COLO668 (cell line): ENCODE measurements at regions not wholly inside any gene's neighbourhood (a gene's known extent, or its start where the extent isn't known, plus 50 kb on each side); places are given as distances from the start of the nearest gene placed in this dataset.

Experiments used
- DNase-seq: peaks from one replicate; lab custom pipeline; 2025; ENCODE audit not compliant: unreplicated experiment; lab: John Stamatoyannopoulos, UW

- DNase-seq, result no peak
Measured at GRCh38 chr22:48652796-48653195, 1174.9 kb downstream of the BRD1 start.

DNA sequence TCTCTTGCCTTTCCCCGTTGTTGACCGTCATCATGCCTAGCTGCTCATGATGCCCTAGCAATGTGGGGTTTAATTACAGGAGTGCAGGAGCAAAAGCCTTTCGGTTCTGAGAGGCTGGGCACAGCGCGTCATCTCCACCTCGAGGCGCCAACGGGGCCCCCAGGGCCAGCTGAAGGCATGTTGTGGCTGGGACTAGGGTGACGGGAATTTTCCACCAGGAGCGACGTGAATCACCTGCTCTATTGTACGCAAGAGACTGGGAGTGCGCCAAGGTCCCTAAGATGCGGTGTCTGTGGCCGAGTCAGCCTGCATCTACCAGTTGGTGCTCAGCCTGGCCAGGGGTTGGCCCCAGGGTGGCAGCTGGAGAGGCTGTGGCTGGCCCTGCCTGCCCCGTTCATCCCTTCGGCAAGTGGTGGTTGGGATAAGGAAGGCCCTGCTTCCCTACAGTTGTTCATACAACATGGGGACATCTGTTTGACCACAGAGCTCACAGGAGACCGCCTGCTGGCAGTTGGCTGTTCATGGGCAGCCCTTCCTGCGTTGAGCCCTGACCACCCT is 1175.6 kb downstream of the BRD1 start:
- DNase-seq, result peak; percentile 80

DNA sequence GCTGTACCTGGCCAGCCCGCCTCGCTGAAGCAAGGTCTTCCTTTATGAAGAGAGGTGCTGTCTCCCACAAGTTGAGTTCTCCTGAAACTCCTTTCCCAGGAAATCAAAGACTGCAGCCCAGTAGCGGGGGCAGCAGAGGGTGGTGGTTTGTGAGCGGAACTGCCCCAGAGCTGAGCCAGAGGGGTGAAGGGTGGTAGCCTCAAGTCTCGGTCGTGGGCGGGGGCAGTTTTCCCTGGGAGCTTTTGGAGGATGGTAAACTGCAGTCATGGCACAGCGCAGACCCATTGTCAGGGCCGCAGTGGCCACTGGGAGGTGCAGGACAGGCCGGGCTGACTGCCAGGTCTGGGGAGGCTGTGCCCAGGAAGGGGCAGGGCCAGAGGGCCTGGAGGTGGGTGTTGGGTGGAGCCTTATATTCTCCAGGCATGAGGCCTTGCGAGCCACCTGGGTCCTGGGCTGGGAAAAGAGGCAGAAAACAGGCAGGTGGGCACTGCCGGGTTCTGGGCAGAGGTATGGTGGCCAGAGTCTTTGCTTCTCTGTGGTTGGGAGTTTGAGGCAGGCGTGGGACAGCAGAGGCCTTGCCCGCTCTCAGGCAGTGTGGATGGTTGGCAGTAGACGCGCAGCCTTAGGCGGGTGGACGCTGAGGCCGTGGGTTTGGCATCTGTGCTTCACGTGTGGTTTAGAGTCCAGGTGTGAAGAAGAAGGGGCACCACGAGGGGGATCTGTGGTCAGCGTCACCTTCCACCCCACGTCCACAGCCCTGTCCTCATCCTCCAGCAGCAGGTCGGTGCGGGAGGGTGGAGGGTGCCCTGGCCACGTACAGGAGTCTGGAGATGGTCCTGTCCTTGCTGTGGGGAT is 1176.4 kb downstream of the BRD1 start:
- DNase-seq, result no peak

DNA sequence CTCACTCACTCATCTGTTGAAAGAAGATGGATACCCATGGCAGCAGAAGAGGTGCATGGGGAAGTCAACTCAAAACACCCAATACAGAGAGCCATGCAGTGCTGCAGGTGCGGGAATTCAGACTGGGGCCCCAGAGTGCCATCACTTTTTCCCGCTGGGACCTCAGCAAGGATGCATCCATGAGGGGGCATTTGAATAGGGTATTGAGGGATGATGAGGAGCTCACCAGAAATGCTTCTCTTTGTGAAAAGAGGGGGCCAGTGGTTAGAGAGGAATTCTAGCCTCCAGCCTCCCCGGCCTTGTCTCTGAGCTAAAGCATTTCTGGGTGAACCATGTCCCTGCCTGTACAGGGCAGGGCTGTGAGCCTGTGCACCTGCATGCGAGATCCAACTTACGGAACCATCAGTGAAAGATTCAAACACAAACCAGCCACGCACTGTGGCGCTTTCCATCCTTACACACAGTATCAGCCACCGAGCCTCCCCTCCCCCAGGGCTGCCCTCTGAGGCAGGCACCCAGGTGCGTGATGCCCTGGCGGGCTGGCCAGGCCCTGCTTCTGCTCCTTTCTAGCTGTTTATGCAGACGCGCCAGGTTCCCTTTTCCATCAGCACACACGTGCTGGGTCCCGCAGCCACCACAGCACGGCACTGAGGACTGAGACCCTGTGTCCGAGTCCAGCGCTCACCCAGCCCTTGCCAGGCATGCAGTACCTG is 1177.2 kb downstream of the BRD1 start:
- no peak for DNase-seq

- no peak for DNase-seq
Measured at GRCh38 chr22:48649466-48649865, 1178.2 kb downstream of the BRD1 start.

DNA sequence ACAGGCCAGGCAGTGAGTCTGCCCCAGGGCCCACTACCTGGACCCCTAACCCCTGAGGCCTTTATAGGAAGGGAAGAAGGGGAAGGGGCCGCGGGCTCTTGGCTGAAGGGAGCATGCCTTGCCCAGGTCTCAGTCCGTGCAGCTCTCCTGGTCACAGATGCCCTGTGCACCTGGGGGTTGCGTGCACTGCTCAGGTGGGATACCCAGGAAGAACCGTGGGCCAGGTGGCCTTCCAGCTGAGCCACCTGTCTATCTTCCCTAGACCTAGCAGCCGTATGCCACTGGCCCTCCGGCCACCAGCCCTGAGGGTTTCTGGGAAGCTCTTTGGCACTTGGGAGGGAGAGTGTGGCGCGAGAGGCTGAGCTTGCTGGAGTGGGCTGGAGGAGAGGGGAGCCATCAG is 1178.6 kb downstream of the BRD1 start:
- DNase-seq, result no peak

- no peak for DNase-seq
Measured at GRCh38 chr22:48647606-48648515, 1179.8 kb downstream of the BRD1 start.

- no peak for DNase-seq
Measured at GRCh38 chr22:48647051-48647450, 1180.6 kb downstream of the BRD1 start.

DNA sequence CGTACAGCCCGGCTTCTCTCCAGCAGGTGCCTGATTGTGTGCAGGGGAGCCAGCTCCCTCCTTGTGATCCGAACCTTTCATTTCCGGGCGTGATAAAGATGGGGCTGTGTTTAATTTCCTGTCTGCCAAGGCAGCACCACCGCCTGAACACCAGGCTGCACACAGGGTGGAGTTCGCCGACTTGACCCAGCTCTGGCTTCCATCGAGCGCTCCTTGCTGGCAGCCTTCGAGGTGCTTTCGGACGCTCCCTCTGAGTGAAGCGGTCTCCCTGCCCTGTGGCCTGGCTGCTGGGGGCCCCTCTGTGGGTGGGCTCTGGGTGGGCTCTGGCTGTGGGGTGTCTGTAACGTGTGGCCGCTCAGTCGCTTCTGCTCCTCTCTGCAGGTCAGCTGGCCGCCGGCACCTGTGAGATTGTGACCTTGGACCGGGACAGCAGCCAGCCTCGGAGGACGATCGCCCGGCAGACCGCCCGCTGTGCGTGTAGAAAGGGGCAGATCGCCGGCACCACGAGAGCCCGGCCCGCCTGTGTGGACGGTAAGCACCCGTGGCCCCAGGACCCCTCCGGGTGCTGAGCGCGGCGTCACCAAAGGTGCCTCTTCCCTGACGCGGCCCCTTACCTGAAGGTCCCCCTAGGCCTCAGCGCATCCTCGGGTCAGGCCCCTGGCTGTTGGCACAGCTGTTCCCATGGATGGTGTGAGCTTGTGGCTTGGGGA is 1181.3 kb downstream of the BRD1 start:
- no peak for DNase-seq

DNA sequence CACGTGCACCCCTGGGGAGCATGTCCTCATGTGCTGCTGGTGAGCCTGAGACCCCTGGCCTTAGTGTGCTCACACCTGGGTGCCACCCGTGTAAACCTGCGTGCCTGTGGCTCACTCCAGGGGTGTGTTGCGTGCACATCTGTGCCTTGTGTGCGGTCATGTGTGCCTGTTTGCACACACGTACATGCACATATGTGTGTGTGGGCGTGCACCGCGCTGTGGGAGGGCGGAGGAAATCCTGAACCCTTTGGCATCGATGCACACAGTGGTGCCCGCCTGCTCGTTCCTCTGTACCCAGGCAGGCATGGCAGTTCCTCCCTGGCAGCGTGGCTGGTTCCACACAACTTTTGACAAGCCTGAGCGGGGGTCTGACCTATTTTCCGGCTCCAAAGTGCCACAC is 1181.9 kb downstream of the BRD1 start:
- no peak for DNase-seq

- DNase-seq, result no peak
Measured at GRCh38 chr22:48644997-48645396, 1182.7 kb downstream of the BRD1 start.

GRCh38 chr22:48644108-48644507 is 1183.6 kb downstream of the BRD1 start:
- no peak for DNase-seq

- no peak for DNase-seq
Measured at GRCh38 chr22:48643066-48643731, 1184.5 kb downstream of the BRD1 start.

DNA sequence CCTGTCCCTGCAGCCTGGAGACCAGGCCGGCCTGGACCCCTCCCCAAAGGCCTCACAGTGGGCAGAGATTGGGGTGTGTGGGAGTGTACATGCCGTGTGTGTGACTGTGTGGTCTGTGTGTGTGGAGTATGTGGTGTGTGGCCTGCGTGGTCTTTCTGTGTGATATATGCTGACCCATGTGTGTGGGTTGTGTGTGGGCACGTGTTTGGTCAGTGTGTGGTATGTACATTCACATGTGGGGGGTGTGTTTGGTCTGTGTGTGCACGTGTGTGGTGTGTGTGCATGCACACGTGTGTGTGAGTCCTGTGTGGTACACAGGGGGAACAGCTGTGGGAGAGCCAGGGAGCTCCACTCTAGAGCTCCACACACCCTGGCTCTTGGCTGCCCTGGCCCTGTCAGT is 1185.1 kb downstream of the BRD1 start:
- DNase-seq, result no peak

DNA sequence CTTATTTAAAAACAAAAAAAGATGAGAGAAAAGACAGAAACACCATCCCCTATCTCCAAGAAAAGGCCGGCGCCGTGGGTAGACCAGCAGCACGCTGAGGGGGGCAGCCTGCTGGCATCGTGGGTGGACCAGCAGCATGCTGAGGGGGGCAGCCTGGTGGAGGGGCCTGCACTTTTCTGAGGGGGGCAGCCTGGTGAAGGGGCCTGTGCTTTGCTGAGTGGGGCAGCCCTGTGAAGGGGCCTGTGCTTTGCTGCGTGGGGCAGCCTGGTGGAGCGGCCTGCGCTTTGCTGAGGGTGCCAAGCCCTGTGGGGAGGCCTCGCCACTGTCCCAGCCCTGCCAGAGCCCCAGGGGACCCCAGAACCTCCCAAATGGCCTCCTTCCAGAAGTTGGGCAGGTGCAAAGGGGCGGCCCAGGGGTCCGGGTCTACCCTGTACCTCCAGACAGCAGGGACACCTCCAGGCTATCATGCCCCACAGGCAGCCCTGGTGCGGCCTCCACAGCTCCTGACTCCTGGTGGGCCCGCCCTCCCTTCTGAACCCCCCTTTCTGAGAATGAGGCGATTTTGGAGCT is 1185.7 kb downstream of the BRD1 start:
- no peak for DNase-seq

DNA sequence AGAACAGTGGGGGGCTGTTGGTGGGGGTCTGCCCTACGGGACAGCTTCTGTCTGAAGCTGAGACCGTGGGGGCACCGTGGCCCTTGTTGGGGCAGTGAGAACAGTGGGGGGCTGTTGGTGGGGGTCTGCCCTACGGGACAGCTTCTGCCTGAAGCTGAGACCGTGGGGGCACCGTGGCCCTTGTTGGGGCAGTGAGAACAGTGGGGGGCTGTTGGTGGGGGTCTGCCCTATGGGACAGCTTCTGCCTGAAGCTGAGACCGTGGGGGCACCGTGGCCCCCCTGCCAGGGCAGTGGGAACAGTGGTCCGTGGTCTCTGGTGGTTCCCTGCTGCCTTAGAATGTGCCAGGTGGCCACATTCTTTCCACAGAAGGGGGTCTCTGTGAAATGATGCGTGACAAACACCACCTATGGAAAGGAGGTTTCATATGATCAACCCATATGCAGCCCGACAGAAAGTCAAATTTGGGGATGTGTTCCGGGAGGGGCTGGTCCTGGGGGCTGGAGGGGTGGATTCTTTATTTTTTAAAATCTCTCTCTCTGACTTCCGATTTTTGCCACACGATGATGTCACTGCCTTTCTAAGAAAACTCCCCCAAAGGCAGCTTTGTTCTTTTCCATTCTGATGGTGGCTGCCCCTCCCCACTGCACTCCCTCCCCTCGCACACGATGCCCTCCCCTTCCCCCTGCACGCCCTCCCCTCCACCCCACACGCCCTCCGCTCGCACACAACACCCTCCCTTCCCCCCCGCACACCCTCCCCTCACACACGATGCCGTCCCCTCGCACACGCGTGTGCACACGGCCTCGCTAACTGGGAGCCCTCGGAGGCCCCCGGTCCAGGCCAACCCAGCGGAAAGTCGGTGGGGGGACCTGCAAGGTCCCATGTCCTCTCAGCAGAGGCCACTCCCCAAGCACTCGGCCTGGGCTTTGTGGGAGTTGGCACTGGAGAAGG is 1186.5 kb downstream of the BRD1 start:
- DNase-seq, result no peak

- DNase-seq, result no peak
Measured at GRCh38 chr22:48639896-48640748, 1187.6 kb downstream of the BRD1 start.
